Psoas muscle (tissue), 7 donors: ENCODE measurements at regions not wholly inside any gene's neighbourhood (a gene's known extent, or its start where the extent isn't known, plus 50 kb on each side); places are given as distances from the start of the nearest gene placed in this dataset.

Experiments
- ATAC-seq, 4 donors: fragments of 200-7000 bp; cut with Tn5 transposase; one replicate each; pipeline ENCODE4 v1.9.1; 2020; ENCODE audit warnings: moderate library complexity in 3 of 4, mild to moderate bottlenecking in 2 of 4
- DNase-seq, 2 donors: peaks; one replicate each; pipeline ENCODE4 v3.0.0-alpha.2; 2020
- H3K27ac ChIP-seq: fragments of 200-600 bp; one replicate; pipeline ENCODE4 v1.8.0; 2022
- H3K27me3 ChIP-seq, 3 donors: fragments of 200-600 bp in 1 of 3; one replicate each; pipeline versions ENCODE4 v1.6.1 to v1.8.0; 2013 to 2022; ENCODE audit warnings: low read length in 2 of 3, mild to moderate bottlenecking in 2 of 3, moderate library complexity in 1 of 3; ENCODE audit not compliant: insufficient read depth in 3 of 3
- H3K36me3 ChIP-seq, 2 donors: fragments of 200-600 bp in 1 of 2; one replicate each; pipeline versions ENCODE4 v1.6.1 to v1.8.0; 2013 to 2022; ENCODE audit warnings: low read depth in 1 of 2, mild to moderate bottlenecking in 1 of 2, moderate library complexity in 1 of 2; ENCODE audit not compliant: insufficient read depth in 1 of 2
- H3K4me1 ChIP-seq: fragments of 200-600 bp; one replicate; pipeline ENCODE4 v1.8.0; 2022
- H3K4me3 ChIP-seq: fragments of 200-600 bp; one replicate; pipeline ENCODE4 v1.8.0; 2022; ENCODE audit warnings: mild to moderate bottlenecking
- H3K9me3 ChIP-seq: fragments of 200-600 bp; one replicate; pipeline ENCODE4 v1.8.0; 2022
- CTCF ChIP-seq: fragments of 200-600 bp; IDR thresholded peaks from one replicate; pipeline ENCODE4 v1.8.0; 2022; ENCODE audit warnings: antibody characterized with exemption
- WGBS, 3 donors: extraction: QIAGEN DNeasy Blood & Tissue Kit; methylation state at CpG; one replicate each; pipeline versions ENCODE4 v1.1.6 to v1.1.7; 2013; 5-methylcytosine and 5-hydroxymethylcytosine counted together
- intact Hi-C, 2 donors: fragments of 100-400 bp; cut with DNase I; formaldehyde crosslinking; loops; one replicate each; pipeline versions ENCODE4 v1.11.0 to v1.14.2; 2022
- donor health status: healthy with polysubstance abuse.
- donor health status: DM: no; HTN: no; CAD: no; lungs with moderate emphysema.
- donor health status: Bipolar disorder and iron deficiency.
- donor health status: healthy.
- donor health status: DM: yes; HTN: yes; CAD: no.
- donor health status: DM: no; HTN: no; CAD: no.
- donor health status: DM: yes; HTN: yes; CAD: no.

GRCh38 chr6:106903299-106903698 lies 71.2 kb downstream of the CD24 start:
- DNase-seq (no peak), ATAC-seq (no peak)
- Histone ChIP-seq H3K36me3 (no peaks in the 10 kb centered on the region), H3K4me1 (no peaks in the 10 kb centered on the region), H3K9me3 (peaks cover 8% of the 10 kb centered on the region), H3K4me3 (no peak overlapping the region), H3K27ac (no peak overlapping the region), H3K27me3 (no peaks in the 10 kb centered on the region)
- no peak for TF ChIP-seq CTCF
- intact Hi-C loops: no loop called here
- WGBS, 3 donors: 67 to 68% (median 68%) methylated on average over 4 of the region's 4 CpGs

GRCh38 chr6:106901062-106901461 lies 73.5 kb downstream of the CD24 start:
- no peak overlapping the region for H3K27ac ChIP-seq
- H3K4me1 ChIP-seq: no peaks in the 10 kb centered on the region
- no peak overlapping the region for H3K4me3 ChIP-seq
- DNase-seq (no peak), ATAC-seq (no peak)
- intact Hi-C loops: no loop called here
- WGBS, 3 donors: 83 to 91% (median 90%) methylated on average over 3 of the region's 3 CpGs
- no peaks in the 10 kb centered on the region for H3K27me3 ChIP-seq
- no peaks in the 10 kb centered on the region for H3K36me3 ChIP-seq
- H3K9me3 ChIP-seq: peaks cover 8% of the 10 kb centered on the region
- no peak for TF ChIP-seq CTCF

DNA sequence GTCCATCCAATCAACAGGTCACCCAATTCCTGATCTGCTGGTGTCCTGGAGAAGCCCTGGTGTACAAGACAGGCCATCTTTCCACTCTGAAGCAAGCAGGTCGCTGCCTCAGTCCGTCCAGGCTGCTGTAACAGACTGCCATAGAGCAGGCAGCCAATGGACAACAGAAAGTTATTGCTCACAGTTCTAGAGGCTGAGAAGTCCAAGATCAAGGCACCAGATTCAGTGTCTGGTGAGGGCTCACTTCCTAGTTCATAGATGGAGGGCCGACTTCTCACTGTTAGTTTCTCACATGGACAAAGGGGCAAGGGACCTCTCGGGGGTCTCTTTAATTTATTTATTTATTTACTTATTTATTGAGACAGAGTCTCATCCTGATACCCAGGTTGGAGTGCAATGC lies 74.8 kb downstream of the CD24 start:
- intact Hi-C loops: no loop called here
- H3K4me1 ChIP-seq: no peaks in the 10 kb centered on the region
- H3K4me3 ChIP-seq: no peak overlapping the region
- WGBS, 3 donors: 77 to 81% (median 79%) methylated on average over 4 of the region's 4 CpGs
- ATAC-seq: no peak
- no peaks in the 10 kb centered on the region for H3K27me3 ChIP-seq
- H3K27ac ChIP-seq: no peak overlapping the region
- H3K36me3 ChIP-seq: no peaks in the 10 kb centered on the region
- peaks cover 8% of the 10 kb centered on the region for H3K9me3 ChIP-seq
- no peak for TF ChIP-seq CTCF
- no peak for DNase-seq

GRCh38 chr6:106897580-106897979 lies 76.9 kb downstream of the CD24 start:
- no peak overlapping the region for H3K27ac ChIP-seq
- intact Hi-C loops: no loop called here
- WGBS, 3 donors: 82 to 89% (median 86%) methylated on average over 5 of the region's 5 CpGs
- peaks cover 8% of the 10 kb centered on the region for H3K9me3 ChIP-seq
- no peaks in the 10 kb centered on the region for H3K27me3 ChIP-seq
- ATAC-seq: no peak
- no peaks in the 10 kb centered on the region for H3K4me1 ChIP-seq
- DNase-seq: no peak
- TF ChIP-seq CTCF: no peak
- no peak overlapping the region for H3K4me3 ChIP-seq
- H3K36me3 ChIP-seq: no peaks in the 10 kb centered on the region

GRCh38 chr6:106895703-106896040 lies 78.9 kb downstream of the CD24 start:
- no peaks in the 10 kb centered on the region for H3K9me3 ChIP-seq
- DNase-seq: no peak
- H3K36me3 ChIP-seq: no peaks in the 10 kb centered on the region
- no peaks in the 10 kb centered on the region for H3K27me3 ChIP-seq
- ATAC-seq: no peak
- intact Hi-C loops: no loop called here
- H3K4me3 ChIP-seq: no peak overlapping the region
- no peak for TF ChIP-seq CTCF
- H3K4me1 ChIP-seq: no peaks in the 10 kb centered on the region
- 59 to 63% (median 60%) methylated on average over 5 of the region's 5 CpGs for WGBS, 3 donors
- no peak overlapping the region for H3K27ac ChIP-seq
